HUES6 (cell line): ENCODE measurements at regions not wholly inside any gene's neighbourhood (a gene's known extent, or its start where the extent isn't known, plus 50 kb on each side); places are given as distances from the start of the nearest gene placed in this dataset.
"Not testable (repeated sequence)": the region's sequence is repeated elsewhere in the genome, so short reads cannot be mapped to it uniquely, and the experiment has no call there.

Experiments
- H3K27ac ChIP-seq: 2 replicates; pipeline ENCODE4 v1.7.0; 2013; ENCODE audit warnings: low read depth, mild to moderate bottlenecking, low read length, inconsistent platforms
- H3K27me3 ChIP-seq: 2 replicates; pipeline ENCODE4 v1.6.1; 2013; ENCODE audit warnings: low read length; ENCODE audit not compliant: control insufficient read depth, insufficient read depth
- H3K36me3 ChIP-seq: 2 replicates; pipeline ENCODE4 v1.6.1; 2013; ENCODE audit warnings: low read length; ENCODE audit not compliant: control insufficient read depth, insufficient read depth
- H3K4me1 ChIP-seq: 2 replicates; pipeline ENCODE4 v1.6.1; 2013; ENCODE audit warnings: low read length; ENCODE audit not compliant: control insufficient read depth, insufficient read depth
- H3K4me3 ChIP-seq: 2 replicates; pipeline ENCODE4 v1.5.1; 2013; ENCODE audit warnings: low read depth, low read length
- H3K9ac ChIP-seq: one replicate; pipeline ENCODE4 v1.6.1; 2013; ENCODE audit warnings: mild to moderate bottlenecking, low read length
- H3K9me3 ChIP-seq: 2 replicates; pipeline ENCODE4 v1.6.1; 2013; ENCODE audit warnings: low read depth, low read length; ENCODE audit not compliant: control insufficient read depth, insufficient read depth

GRCh38 chr16:88252057-88252794, 130.5 kb upstream of the ZNF469 start:
- H3K4me1 ChIP-seq, H3K27me3 ChIP-seq, H3K27ac ChIP-seq: not testable (repeated sequence)

GRCh38 chr16:88258141-88258540, 124.6 kb upstream of the ZNF469 start:
- H3K9ac ChIP-seq, H3K27me3 ChIP-seq, H3K36me3 ChIP-seq, H3K9me3 ChIP-seq, H3K4me3 ChIP-seq, H3K27ac ChIP-seq, H3K4me1 ChIP-seq: not testable (repeated sequence)

More at GRCh38 chr16:88252057-88252794, 130.5 kb upstream of the ZNF469 start:
- H3K9me3 ChIP-seq, H3K4me3 ChIP-seq, H3K36me3 ChIP-seq, H3K9ac ChIP-seq: not testable (repeated sequence)

- not testable (repeated sequence) for H3K9me3 ChIP-seq, H3K4me1 ChIP-seq, H3K9ac ChIP-seq, H3K27ac ChIP-seq, H3K27me3 ChIP-seq, H3K36me3 ChIP-seq, H3K4me3 ChIP-seq
Measured at GRCh38 chr16:88258764-88259525, 123.8 kb upstream of the ZNF469 start.

- H3K4me1 ChIP-seq, H3K36me3 ChIP-seq, H3K27me3 ChIP-seq, H3K27ac ChIP-seq, H3K9me3 ChIP-seq, H3K4me3 ChIP-seq, H3K9ac ChIP-seq: not testable (repeated sequence)
Measured at GRCh38 chr16:88259538-88259937, 123.2 kb upstream of the ZNF469 start.

GRCh38 chr16:88260146-88260545, 122.6 kb upstream of the ZNF469 start:
- H3K4me1 ChIP-seq, H3K4me3 ChIP-seq, H3K27me3 ChIP-seq, H3K36me3 ChIP-seq, H3K9ac ChIP-seq, H3K9me3 ChIP-seq, H3K27ac ChIP-seq: not testable (repeated sequence)

GRCh38 chr16:88260881-88261665, 121.7 kb upstream of the ZNF469 start:
- H3K36me3 ChIP-seq, H3K9ac ChIP-seq, H3K4me3 ChIP-seq, H3K27ac ChIP-seq, H3K27me3 ChIP-seq, H3K9me3 ChIP-seq, H3K4me1 ChIP-seq: not testable (repeated sequence)

- H3K36me3 ChIP-seq, H3K4me3 ChIP-seq, H3K9me3 ChIP-seq, H3K27me3 ChIP-seq, H3K4me1 ChIP-seq, H3K9ac ChIP-seq, H3K27ac ChIP-seq: not testable (repeated sequence)
Measured at GRCh38 chr16:88261814-88262605, 120.7 kb upstream of the ZNF469 start.

- not testable (repeated sequence) for H3K27ac ChIP-seq, H3K9ac ChIP-seq, H3K4me3 ChIP-seq
Measured at GRCh38 chr16:88262858-88263563, 119.7 kb upstream of the ZNF469 start.

GRCh38 chr16:88263681-88264287, 119.0 kb upstream of the ZNF469 start:
- H3K36me3 ChIP-seq, H3K27me3 ChIP-seq, H3K4me3 ChIP-seq, H3K4me1 ChIP-seq, H3K9ac ChIP-seq, H3K27ac ChIP-seq, H3K9me3 ChIP-seq: not testable (repeated sequence)

More at GRCh38 chr16:88262858-88263563, 119.7 kb upstream of the ZNF469 start:
- H3K9me3 ChIP-seq, H3K4me1 ChIP-seq, H3K36me3 ChIP-seq, H3K27me3 ChIP-seq: not testable (repeated sequence)
